ENCODE measurements at regions not wholly inside any gene's neighbourhood (a gene's known extent, or its start where the extent isn't known, plus 50 kb on each side); places are given as distances from the start of the nearest gene placed in this dataset.

- TF ChIP-seq POLR2A (IDR thresholded peaks at IDR 0.05) = no peak
- TF ChIP-seq CTCF (IDR thresholded peaks at IDR 0.05) = no peak
These were observed 57.2 kb upstream of the SMAD6 start for GRCh38 chr15:66644869-66645268.

Measured in body of pancreas (tissue), 4 donors.